GM21723 (cell line): ENCODE measurements at regions not wholly inside any gene's neighbourhood (a gene's known extent, or its start where the extent isn't known, plus 50 kb on each side); places are given as distances from the start of the nearest gene placed in this dataset.
"Not testable (repeated sequence)": the region's sequence is repeated elsewhere in the genome, so short reads cannot be mapped to it uniquely, and the experiment has no call there.

Experiments
- ATAC-seq: cut with Tn5 transposase; IDR thresholded peaks from one replicate; pipeline ENCODE4 v1.9.1; 2021; ENCODE audit warnings: mild to moderate bottlenecking, moderate library complexity; ENCODE audit not compliant: unreplicated experiment

DNA sequence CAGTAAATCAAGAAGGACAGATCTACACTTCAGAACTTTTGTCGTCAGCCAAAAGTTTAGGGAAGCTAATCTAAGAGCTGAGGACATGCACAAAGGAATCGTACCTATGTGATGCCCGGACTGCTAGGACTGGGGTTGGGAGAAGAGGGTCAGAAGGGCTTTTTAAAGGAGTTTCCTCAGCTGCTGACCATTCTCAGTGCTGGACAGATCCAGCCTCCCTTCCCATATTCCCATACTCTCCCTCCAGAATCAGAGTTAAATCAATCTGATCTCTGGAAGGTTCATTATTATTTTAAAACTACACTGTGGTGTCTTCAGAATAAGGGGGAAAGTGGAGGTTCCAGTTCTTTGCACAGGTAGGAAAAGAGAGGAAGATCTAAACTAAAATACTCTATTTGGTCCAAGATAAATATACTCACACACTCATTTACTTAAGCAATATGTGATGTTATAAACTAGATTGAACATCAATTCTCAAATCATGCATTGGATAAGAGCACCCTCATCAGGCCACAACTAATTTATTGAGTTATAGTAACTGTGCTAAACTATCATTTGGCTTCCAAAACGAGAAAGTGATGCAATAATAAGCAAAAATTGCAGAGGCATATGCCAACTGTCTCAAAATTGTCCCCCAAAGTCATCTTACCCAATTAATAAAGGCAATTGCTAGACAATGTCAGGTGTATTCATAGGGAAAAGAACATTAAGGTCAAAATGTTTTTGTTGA, 124.7 kb downstream of the HNRNPD start:
- no peak for ATAC-seq

DNA sequence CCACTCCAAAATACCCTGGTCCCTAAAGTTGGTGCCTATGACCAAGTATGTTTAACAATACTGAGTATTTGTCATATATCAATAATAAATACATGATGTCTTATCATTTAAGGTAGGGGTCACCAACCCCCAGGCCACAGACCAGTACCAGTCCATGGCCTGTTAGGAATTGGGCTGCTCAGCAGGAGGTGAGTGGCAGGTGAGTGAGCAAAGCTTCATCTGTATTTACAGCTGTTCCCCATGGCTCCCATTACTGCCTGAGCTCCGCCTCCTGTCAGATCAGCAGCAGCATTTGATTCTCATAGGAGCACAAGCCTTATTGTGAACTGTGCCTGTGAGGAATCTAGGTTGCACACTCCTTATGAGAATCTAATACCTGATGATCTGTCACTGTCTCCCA, 126.2 kb downstream of the HNRNPD start:
- no peak for ATAC-seq

DNA sequence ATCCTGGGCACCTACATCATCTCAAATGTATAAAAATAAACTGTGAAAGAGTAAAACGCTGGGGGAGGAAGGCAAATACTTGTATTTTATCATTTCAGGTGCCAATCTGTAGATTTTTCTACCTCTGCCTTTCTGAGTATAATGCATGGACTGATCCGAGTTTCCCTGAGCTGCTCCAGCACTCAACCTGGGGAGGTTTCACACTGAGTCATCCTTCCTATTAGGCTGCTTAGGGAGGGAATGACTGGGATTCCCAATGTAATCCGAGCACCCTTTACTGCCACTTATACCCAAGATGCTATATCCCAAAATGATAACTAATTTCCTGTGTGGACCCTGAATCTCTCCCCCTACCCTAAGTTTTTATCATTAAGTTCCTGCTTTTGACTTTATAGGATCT, 126.6 kb downstream of the HNRNPD start:
- no peak for ATAC-seq

DNA sequence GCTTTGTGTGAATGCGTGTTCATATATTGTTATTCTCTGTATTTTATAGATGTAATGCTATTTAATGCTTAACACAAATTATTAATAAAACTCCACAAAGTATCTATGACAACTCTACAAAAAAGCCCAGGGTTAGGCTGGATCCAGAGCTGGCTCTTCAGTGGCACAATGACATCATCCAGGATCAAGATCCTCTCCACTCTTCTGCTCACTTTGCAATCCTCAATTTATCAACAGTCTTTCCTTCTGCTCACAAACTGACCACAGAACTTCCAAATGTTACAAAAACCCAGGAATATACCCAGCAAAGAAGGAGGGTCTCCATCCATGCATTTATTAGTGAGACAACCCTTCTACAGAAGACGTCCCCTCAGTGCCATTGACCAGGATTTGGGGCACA, 132.3 kb downstream of the HNRNPD start:
- ATAC-seq, result no peak

DNA sequence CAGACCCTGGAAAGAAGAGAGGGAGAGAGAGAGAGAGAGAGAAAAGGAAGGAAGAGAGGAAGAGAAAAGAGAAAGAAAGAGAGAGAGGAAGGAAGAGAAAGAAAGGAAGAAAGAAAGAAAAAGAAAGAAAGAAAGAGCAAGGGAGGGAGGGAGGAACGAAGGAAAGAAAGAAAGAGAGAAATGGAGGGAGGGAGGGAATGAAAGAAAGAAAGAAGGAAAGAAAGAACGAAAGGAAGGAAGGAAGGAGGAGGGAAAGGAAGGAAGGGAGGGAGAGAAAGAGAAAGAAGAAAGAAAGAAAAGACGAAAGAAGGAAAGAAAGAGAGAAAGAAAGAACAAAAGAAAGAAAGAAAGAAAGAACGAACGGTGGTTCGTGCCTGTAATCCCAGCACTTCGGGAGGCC, 133.4 kb downstream of the HNRNPD start:
- ATAC-seq, result no peak

DNA sequence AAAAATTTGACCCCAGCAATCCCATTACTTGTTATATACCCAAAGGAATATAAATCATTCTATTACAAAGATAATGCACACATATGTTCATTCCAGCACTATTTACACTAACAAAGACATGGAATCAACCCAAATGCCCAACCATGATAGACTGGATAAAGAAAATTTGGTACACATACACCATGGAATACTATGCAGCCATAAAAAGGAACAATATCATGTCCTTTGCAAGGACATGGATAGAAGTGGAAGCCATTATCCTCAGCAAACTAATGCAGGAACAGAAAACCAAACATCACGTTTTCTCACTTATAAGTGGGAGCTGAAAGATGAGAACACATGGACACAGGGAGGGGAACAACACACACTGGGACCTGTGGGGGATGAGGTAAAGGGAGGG, 136.6 kb downstream of the HNRNPD start:
- ATAC-seq, result not testable (repeated sequence)

DNA sequence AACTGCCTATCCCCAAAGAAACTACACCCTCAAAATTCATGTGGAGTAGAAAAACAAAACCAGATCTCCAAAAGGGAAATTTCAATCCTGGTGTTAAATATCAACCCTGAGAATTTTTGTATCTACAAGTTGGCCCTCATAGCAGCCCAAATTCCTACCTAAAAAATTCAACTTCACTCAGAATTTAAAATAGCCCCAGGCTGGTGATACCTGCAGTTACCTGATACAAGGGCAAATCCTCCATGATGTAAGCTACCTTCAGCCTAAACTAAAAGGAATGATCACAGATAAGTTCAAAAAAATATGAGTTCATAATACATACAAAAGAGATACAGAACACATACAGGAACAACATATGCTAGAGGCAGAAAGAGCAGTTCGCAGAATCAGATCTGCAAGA, 138.4 kb downstream of the HNRNPD start:
- no peak for ATAC-seq

DNA sequence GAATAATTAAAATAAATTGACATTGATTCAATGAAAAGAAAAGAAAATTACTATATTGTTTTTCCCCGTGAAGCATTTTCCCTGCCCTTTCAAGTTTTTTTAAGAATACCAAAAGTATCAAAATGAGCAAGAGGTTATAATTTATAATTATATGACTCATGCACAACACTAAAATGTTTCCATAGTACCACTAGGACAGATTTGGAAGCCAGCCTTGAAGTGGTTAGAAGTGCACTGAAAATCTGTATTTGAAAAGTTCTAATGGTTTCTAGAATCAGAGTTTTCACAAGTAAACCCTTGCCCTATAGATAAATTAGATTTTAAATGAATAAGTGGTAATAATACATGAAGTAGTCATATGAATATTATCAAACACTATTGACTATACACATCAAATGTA, 140.9 kb downstream of the HNRNPD start:
- ATAC-seq, result no peak

DNA sequence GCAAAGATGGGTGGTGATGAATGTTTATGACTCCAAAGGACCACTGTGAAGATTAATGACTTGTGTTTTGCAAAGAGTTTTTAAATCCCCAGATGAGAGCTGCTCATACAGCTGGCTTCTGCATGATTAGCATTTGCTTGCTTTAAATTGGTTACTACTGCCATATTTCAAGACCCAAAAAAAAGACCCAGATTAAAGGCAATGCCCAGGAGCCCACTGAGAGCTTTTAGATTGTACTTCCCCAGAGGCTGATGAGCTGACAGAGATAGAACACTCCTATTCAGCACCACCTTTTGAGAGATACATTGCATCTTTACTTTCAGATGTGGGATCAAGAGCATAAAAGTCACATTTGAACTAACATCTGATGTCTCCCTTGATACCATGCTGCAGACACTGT, 142.0 kb downstream of the HNRNPD start:
- ATAC-seq, result no peak

DNA sequence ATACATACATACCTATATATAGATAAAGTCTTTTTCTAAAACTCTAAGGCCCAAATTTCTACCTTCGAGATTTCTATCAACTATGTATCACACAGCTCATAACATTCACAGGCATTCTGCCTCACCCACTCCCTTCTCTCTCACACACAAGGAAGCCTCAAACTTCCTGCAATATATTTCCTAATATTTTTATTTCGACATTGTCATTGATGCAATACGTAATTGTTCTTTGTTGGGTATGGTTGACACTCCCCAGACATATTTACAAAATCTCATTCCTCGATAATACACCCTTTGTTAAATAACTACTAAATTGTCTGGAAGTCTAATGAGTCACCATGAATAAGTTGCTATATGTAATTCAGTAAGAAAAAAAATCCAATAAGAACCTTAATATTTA, 143.5 kb downstream of the HNRNPD start:
- ATAC-seq, result no peak

DNA sequence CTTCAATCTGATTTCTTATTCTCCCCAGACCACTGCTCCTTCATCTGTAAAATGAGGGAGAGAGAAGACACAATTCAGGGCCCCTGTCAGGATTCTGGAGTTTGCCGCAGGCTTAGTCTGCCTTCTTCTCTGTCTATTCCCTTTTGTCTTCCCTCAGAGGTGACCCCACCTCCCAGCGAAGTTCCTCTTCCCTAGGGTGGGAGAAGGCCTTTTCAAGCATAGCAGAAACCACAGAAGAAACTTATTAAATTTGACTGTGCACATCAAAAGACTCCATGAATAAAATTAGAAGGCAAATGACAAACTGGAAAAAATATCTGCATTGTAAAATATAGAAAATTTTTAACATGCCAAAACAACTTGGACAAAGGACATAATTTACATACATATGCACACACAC, 148.8 kb downstream of the HNRNPD start:
- no peak for ATAC-seq

DNA sequence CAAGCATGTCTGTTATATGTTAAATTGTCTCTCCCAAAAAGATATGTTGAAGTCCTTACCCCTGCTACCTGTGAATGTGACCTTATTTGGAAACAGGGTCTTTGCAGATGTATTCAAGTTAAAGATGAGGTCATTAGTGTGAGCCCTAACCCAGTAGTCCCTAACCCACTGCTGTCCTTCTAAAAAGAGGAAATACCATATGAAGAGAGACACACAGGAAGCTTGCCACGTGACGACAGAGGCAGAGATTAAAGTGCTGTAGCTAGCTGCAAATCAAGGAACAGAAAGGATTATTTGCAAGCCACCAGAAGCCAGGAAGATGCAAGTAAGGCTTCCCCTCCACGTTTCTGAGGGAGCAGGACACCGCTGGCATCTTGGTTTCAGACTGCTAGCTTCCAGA, 150.1 kb downstream of the HNRNPD start:
- no peak for ATAC-seq

DNA sequence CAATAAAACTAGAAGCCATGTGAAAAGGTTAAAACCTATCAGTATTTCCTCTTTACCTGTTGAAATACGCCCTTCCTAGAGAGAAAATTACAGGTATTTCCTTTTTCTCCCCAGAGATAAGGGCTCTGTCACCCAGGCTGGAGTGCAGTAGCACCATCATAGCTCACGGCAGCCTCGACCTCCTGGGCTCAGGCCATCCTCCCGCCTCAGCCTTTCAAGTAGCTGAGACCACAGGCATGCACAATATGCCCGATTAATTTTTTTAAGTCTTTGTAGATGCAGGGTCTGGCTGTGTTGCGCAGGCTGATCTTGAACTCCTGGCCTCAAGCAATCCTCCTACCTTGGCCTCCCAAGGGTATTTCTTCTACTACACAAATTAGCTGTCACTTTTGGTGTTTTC, 154.4 kb downstream of the HNRNPD start:
- ATAC-seq, result no peak

DNA sequence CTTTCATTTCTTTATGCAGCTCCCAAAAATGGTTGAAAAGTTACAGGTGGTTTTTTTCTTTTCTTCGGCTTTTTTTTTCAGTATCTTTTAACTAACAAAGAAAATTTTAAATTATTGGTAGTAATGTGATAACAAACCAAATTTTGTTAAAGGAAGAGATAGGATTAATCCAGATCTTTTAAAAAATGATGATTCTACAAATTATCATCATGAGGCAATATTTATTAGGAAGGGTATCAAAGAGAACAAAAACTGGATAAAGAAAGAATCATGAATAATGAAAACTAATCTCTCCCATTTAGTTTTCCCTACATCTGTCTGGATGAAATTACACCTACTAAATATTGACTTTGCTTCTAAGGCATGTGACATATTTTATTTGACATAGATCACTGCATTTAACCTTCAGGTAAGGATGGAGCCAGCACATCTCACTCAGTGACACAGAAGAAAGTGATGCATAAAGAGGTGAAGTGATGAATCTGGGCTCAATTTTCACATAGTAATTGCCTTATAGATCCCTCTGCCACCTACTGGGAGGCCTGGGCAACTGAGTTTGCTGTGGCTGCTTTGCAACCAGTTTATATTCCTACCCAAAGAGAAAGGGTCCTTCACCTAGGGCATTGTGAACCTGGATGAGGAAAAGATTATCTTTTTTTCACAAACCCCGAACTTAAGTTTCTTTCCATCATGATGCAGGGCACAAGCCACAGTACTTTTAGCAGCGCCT, 155.6 kb downstream of the HNRNPD start:
- no peak for ATAC-seq

DNA sequence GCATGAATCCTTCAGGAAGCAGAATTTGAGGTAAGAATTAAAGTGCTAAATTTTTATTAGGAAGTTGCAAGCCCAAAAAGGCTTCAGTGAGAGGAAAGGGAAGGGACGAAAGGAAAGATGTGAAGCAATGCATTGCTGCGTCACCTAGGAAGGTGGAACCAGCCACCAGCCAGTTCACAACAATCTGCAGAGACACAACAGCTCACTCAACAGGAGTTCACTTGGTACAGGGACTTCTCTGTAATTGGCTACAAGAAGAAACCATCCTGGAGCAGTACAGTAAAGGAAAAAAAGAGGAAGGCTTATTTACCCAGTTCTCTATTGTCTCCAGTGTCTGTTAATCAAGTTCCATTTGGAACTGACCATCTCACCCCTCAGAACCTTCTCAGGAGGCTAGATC, 157.6 kb downstream of the HNRNPD start:
- no peak for ATAC-seq

DNA sequence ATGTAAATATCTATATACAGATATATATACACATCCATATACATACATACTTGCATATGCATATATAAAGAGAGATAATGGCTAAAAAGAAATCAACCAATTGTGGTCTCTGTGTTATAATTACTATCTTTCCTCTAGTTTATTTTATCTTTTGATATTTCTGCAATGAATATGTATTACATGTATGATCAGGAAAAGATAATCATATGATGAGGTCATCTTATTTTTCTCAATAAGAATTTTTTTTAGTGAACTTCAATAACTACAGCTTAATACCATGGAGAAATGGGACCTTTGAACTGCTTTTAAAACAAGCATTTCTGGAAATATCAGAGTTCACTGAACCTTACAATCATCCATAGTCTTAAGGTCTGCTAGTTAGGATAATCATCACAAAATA, 158.0 kb downstream of the HNRNPD start:
- ATAC-seq, result no peak

DNA sequence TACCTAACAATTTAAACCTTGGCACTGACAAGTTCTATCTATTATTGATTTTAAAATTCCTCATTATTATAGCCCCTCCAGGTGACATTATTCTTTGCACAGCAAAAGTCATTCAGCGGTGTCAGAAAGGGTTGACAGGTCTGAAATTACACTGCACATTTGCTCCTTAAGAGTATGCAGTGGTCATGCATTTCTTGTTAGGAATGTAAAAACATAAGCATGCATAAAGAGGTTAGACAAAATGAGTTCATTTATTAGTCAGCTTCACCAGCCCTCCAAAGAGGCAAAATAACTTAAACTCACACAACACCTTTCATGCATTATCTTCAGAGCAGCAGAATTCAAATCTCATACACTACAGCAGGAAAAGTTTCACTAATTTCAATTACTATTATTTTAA, 158.8 kb downstream of the HNRNPD start:
- no peak for ATAC-seq

DNA sequence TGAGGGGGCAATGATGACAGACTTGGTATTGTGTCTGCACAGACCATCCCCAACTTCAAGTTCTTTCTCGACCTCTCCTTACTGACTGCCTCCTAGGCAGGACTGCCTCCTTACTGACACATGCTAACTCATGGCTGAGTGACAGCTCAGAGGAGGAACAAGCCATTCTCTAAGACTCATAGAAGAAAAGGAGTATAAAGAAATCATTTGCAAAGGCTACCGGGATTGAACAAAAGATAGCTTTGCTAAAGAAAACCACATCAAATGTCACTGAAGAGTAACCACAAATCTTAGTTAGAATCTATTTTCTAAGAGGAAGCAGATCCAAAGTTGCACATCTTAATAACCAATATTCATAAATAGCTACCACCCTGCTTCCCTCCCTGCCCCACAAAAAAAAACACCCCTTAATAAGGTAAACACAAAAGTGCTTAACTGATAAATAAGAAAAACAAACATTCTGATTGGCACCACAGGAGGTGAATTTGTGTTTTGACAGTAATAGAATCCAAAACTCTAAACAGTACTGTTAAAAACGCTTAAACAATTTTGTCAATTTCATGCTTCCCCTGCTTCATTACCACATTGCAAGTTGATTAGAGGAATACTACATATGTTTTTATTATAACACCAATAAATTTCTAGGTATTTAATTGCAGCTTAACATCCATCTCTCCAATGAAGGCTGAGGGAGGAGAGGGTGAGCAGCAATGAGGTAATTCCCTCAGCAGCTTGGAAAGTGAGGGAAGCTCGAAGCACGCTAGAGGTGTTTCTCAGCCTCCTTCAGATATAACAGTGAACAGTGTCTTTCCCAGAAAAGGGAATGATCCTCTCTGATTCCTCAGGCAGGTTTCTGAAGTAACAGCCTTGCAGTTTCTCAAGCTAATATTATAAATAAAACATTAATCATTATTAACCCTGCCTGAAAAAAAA, 160.0 kb downstream of the HNRNPD start:
- ATAC-seq, result no peak

DNA sequence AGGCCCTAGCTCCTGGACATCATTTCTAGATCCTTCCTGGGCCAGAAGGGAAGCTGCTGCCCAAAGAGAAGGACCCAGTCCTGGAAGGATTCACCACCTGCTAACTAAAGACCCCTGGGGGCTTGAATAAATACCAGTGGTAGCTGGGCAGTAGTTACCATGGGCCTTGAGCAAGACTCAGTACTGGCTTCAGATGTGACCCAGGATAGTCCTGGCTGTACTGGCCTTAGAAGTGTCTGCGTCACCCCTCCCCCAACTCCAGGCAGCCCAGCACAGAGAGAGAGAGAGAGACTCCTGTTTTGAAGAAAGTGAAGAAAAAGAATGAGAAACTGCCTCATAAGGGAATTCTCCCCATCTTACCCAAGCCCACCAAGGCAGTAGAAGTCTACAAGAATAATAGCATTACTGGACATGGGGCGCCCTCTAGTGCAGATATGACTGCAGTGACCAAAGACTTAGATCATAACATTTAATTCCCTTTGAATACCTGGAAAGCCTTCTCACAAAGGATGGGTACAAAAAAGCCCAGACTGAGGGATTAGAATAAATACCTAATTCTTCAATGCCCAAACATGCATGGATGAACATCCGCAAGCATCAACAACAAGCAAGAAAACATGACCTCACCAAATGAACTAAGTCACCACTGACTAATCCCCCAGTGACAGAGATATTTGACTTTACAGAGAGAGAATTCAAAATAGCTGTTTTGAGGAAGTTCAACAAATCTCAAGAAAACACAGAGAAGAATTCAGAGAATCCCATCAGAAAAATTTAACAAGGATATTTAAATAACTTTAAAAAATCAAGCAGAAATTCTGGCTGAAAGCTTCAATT, 171.8 kb downstream of the HNRNPD start:
- no peak for ATAC-seq

DNA sequence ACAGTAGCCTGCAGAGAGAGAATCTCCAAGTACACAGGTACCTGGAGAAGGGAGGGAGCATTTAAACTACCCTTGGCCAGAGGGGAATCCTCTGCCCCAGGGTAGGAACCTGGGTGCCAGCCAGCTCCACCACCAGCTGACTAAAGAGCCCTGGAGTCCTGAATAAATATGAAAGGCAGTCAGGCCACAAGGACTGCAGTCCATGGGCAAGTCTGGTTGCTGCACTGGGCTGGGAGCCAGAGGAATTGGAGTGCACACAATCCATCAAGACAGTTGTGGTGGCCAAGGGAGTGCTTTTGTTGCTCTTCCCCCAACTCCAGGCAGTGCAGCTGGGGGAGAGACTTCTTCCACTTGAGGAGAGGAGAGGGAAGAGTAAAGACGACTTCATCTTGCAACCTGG, 172.5 kb downstream of the HNRNPD start:
- ATAC-seq, result no peak

DNA sequence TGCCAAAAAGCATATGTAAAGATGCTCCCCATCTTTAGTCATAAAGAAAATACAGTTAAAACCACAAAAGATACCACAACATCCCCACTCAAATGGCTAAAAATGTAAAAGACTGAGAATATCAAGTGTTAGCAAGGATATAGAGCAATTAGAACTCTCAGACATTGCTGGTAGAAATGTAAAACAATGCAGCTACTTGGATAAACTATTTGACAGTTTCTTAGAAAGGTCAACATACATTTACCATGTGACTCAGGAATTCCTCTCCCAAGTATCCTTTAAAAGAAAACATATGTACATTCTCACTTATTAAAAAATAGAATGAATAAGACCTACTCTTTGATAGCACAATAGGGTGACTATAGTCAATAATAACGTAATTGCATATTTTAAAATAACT, 173.7 kb downstream of the HNRNPD start:
- no peak for ATAC-seq
